GM19324 (cell line): ENCODE measurements at regions not wholly inside any gene's neighbourhood (a gene's known extent, or its start where the extent isn't known, plus 50 kb on each side); places are given as distances from the start of the nearest gene placed in this dataset.
"Not testable (repeated sequence)": the region's sequence is repeated elsewhere in the genome, so short reads cannot be mapped to it uniquely, and the experiment has no call there.

Experiments
- ATAC-seq: cut with Tn5 transposase; IDR thresholded peaks from one replicate; pipeline ENCODE4 v1.9.1; 2021; ENCODE audit warnings: mild to moderate bottlenecking, moderate library complexity; ENCODE audit not compliant: unreplicated experiment, low FRiP score

GRCh38 chr7:88617185-88617584 lies 142.3 kb upstream of the ZNF804B start:
- no peak for ATAC-seq

- no peak for ATAC-seq
Measured at GRCh38 chr7:88615336-88615735, 144.2 kb upstream of the ZNF804B start.

DNA sequence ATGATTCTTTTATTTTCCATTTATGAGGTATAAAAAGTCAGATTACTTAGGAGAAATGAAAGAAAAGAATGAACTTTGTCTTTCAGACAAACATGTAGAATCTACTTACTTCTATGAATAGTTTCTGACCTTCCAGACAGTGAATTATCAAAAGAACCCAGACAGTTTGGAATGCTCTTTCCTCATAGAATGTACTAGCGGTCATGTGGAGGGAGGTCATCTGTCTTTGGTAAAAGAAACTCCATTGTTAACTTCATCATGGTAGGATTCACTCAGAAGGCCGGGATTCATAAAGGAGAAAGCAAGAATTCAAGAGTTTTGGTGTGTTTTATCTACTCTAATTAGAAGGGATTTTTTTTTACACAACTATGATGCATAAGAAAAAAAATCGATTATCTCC lies 144.8 kb upstream of the ZNF804B start:
- ATAC-seq: no peak

GRCh38 chr7:88610942-88611341 lies 148.6 kb upstream of the ZNF804B start:
- ATAC-seq: no peak

DNA sequence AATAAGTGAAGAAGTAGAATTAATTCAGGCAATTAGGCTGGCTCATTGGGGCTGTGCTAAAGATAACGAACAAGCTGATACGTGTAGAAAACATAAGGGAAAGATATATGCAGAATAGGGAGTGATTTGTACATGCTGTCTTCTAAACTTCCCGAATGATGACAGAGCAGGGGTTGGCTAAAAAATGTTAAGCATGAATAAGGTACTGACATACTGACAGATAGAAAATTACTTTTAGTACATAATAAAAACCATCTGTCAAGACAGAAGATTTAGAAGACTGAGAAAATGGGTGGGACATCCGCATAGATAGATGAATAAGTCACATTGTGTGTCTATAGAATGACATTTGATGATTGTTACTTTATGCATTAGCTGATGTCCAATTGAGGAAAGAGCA lies 158.8 kb upstream of the ZNF804B start:
- ATAC-seq: no peak

DNA sequence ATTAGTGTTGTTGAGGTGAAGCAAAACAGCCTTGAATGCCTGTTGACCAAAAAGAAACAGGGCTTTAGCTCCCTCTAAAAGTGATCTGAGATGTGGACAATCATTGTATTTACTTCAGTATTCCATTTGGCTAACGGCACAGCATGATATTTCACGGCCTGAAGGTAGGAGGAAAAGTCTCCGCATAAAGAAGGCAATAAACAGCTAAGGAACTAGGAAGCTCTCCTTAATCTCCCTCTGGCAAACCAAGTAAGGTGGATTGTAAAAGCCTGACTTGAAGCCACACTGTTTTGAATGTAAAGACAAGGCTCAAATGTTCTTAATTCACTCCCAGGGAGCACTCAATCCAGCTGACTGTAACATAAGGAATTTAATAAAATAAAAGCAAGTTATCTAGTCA lies 160.0 kb upstream of the ZNF804B start:
- ATAC-seq: no peak

- ATAC-seq: no peak
Measured at GRCh38 chr7:88597941-88598425, 161.5 kb upstream of the ZNF804B start.

- no peak for ATAC-seq
Measured at GRCh38 chr7:88590963-88591362, 168.5 kb upstream of the ZNF804B start.

DNA sequence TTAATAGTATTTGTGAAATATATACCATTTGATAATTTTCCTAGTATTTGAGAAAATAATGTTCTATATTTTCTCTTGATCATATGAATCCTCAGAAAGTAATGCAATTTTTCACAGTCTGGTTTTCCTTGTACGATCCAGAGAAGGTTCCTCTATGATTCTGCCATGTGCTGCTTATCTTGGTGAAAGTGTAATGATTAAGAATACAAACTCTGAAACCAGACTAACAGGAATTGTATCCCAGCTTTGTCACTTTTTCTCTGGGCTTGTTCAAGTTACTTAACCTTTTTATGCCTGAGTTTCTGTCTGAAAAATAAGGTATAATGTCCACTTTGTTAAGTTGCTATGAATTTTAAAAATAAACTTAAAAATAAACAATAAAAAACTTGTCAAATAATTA lies 169.6 kb upstream of the ZNF804B start:
- no peak for ATAC-seq

DNA sequence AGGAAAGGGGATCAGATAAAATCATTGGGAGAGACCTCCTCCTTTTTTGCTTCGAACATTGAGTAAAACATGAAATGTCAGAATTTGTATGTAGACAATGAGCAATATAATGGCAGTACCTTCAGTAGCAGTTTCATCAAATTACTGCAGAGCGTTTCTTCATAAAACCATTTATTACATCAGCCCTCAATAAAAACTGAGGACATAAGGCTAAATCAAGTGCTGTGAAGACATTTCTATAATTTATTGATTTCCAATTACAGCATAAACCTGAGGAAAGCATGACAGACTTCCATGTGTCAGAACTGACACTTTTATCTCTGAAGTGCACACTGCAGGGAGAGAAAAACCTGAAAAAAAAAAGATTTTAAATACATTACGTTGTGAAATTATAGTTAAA lies 172.6 kb upstream of the ZNF804B start:
- ATAC-seq: no peak

GRCh38 chr7:88586219-88586618 lies 173.3 kb upstream of the ZNF804B start:
- ATAC-seq: no peak

DNA sequence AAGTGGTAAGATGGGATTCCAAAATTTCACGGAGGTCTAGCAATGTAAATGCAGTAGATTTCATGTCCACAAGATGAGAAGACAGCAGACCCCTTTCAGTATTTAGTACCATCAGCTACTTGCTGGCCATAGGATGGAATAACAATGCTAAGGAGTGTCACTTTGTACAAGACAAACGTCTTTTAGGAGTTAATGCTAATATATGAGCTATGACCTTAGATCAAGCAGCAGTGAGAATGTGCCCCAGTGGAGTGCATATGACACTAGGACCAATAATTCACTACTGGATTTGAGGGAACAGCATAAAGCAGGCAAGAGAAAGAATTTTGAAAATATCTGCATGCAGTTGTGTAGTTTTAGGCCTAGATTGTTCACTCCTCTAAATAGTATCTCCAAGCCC lies 182.8 kb upstream of the ZNF804B start:
- no peak for ATAC-seq

DNA sequence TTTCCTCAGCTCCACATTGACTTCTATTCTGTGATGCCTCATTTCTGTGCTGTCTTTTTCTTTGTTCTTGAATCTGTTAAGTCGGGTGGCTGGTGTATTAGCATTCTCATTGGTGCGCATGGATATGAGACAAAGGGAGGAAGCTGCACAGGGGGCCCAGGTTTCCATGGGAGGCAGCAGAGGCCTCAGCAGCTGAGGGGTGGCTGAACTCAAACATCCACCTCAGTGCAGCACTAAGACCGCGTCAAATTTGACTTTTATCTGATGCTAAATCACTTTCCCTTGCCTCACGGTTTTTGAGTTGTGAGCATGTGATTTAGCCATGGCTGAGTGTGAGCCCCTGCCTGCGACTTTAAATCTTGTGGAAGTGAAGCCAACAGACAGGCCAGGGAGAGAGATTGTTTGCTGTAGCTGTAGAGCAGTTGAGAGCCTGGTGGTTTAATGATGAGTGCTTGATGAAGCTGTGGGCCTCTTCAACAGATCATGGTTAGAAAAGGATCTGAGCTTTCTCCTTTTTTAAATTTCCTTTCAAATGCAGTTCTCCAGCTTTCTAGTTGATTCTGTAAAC lies 193.3 kb upstream of the ZNF804B start:
- no peak for ATAC-seq

DNA sequence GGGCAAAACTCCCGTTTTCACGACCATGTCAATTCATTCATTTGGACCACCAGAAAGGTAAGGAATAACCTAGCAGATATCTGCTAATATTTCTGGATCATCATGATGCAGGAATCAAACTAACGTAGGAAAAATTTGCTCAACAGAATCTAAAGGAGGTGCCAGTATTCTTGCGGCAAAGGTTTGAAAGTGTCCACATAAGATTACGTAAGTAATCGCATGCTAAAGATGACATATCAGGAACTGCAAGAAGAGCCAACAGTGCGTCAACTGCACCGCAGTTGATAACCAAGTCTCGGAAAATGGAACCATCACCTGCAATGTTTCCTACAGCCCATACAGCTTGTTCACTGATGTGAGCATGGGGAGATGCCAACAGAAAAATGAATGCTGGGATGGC lies 194.1 kb upstream of the ZNF804B start:
- ATAC-seq: no peak

- not testable (repeated sequence) for ATAC-seq
Measured at GRCh38 chr7:88556441-88556840, 203.1 kb upstream of the ZNF804B start.

GRCh38 chr7:88554847-88555246 lies 204.7 kb upstream of the ZNF804B start:
- ATAC-seq: not testable (repeated sequence)

GRCh38 chr7:88548399-88548798 lies 211.1 kb upstream of the ZNF804B start:
- ATAC-seq: no peak

DNA sequence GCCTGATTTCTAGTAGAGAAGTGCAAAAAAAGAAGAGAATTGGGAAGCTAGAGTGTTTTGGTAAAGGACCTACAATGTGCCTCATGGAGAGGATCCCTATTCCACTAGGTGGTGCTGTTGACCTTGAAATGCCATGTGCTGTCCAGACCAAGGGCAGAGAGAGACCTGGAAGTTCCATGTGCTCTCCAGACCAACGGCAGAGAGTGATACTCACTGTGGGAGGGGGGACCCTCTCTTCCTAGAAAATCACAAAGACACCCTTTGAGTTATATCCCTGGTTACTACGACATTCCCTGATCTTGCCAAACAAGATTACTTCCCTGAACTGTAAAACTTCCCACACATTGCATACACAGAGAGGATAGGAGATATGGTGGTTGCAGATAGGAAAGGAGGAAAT lies 212.7 kb upstream of the ZNF804B start:
- no peak for ATAC-seq

DNA sequence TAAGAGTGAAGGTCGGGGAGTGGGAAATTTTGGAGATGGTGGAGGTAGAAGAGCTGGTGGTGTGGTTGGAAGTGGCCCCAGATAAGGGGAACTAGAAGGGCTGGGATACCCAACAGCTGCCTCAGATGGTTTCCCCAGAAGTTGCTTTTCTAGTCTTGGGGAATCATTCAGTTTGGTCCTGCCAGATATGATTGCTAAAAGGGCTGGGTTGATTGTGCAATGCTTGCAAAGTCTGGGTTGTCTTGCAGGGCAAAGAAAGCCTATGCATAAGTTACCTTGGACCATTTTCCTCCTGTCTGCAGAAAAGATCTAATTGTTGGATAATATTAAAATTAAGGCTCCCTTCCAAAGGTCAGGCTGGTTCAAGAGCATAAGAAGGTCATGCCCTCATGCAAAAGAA lies 213.8 kb upstream of the ZNF804B start:
- no peak for ATAC-seq

GRCh38 chr7:88540012-88540411 lies 219.5 kb upstream of the ZNF804B start:
- ATAC-seq: no peak

DNA sequence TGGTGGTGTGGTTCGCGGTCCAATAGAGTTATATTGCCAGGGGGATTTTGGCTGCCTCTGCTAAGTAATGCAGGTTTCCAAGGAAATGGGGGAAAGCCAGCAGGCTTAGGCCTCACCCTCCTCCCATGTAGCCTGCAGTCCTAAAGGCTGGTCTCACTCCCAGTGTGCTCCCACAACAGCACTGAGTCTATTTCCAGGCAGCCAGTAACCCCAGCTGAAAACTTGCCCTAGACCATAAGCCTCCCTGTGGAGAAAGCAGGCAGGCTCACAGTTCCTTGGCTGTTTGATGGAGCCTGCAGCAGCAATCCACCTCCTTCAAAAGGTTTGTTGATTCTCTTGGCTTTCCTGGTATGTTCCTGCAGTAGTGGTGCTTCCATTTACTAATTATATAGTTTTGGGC lies 220.0 kb upstream of the ZNF804B start:
- ATAC-seq: no peak

- no peak for ATAC-seq
Measured at GRCh38 chr7:88523645-88524044, 217.0 kb upstream of the STEAP4 start.

DNA sequence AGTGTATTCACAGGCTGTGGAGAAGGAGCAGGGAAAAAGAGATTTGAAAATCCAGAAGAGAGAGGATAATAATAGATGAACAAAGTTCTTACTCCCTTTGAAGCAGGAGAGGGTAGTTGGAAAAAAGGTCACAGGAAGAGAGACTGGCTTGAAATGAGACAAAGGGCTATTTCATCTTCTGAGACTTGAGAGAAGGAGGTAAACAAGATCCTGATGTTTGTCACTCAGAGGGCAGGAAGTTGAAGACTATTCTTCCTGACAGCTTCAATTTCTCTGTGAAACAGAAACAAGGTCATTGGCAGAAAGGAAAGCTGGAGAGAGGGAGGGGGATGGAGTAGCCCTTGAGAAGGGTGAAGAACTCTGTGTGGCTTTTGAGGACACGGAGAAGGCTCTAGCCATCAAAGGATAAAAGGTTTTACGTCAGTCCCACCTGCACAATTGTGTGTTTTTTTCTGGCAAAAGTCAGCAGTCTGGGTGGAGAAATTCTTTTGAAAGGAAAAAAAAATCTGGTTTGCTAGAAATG lies 216.1 kb upstream of the STEAP4 start:
- no peak for ATAC-seq
